ENCODE measurements at regions not wholly inside any gene's neighbourhood (a gene's known extent, or its start where the extent isn't known, plus 50 kb on each side); places are given as distances from the start of the nearest gene placed in this dataset.

- no peak for TF ChIP-seq CTCF (IDR thresholded peaks at IDR 0.05)
- TF ChIP-seq POLR2A (IDR thresholded peaks at IDR 0.05), result no peak
- no peak for TF ChIP-seq EP300 (IDR thresholded peaks at IDR 0.05; ENCODE audit: low read depth)
Measured at GRCh38 chr20:59443550-59443949, 143.1 kb downstream of the EDN3 start.

All from transverse colon (tissue), 3 donors.